H1 (cell line): ENCODE measurements at regions not wholly inside any gene's neighbourhood (a gene's known extent, or its start where the extent isn't known, plus 50 kb on each side); places are given as distances from the start of the nearest gene placed in this dataset.

Experiments
- CTCF ChIA-PET: fragments of 300-600 bp; sonication (Branson Sonifier 250); formaldehyde crosslinking; loops from one replicate; lab custom pipeline; 2021; ENCODE audit not compliant: partially characterized antibody; lab: Charles Lee
- POLR2A ChIA-PET: fragments of 300-600 bp; sonication (Branson Sonifier 250); formaldehyde crosslinking; loops from one replicate; lab custom pipeline; 2021; ENCODE audit warnings: inconsistent platforms; ENCODE audit not compliant: partially characterized antibody; lab: Charles Lee
- DNase-seq, 2 experiments: peaks; one replicate each; pipeline versions ENCODE4 v3.0.0 to v3.0.0-alpha.2; 2010 to 2022; ENCODE audit warnings: low spot score in 2 of 2, low read depth in 1 of 2, mixed read lengths in 1 of 2
- FAIRE-seq: peaks from 2 replicates; lab custom pipeline; 2011; peaks lifted over from hg19 to GRCh38; lab: Jason Lieb, UNC
- H2AFZ ChIP-seq: 2 replicates; pipeline ENCODE4 v1.8.1; 2012; ENCODE audit warnings: low read length, inconsistent platforms
- H2AK5ac ChIP-seq: 2 replicates; pipeline ENCODE4 v1.6.1; 2013; ENCODE audit warnings: low read depth, low read length
- H2BK120ac ChIP-seq: replicated peaks from 2 replicates; pipeline ENCODE3; 2013; ENCODE audit warnings: low read depth, low read length, inconsistent platforms
- H2BK12ac ChIP-seq: 2 replicates; pipeline ENCODE4 v1.6.1; 2013; ENCODE audit warnings: low read depth, low read length
- H2BK15ac ChIP-seq: 2 replicates; pipeline ENCODE4 v1.6.1; 2013; ENCODE audit warnings: low read length
- H2BK20ac ChIP-seq: 2 replicates; pipeline ENCODE4 v1.6.1; 2013; ENCODE audit warnings: low read length
- H2BK5ac ChIP-seq: 2 replicates; pipeline ENCODE4 v1.6.1; 2013; ENCODE audit warnings: low read depth, low read length
- H3K14ac ChIP-seq: 2 replicates; pipeline ENCODE4 v1.6.1; 2013; ENCODE audit warnings: inconsistent platforms; ENCODE audit not compliant: insufficient read length
- H3K18ac ChIP-seq: 2 replicates; pipeline ENCODE4 v1.6.1; 2013; ENCODE audit warnings: low read length; ENCODE audit errors: extremely low read depth
- H3K23ac ChIP-seq: 2 replicates; pipeline ENCODE4 v1.6.1; 2013; ENCODE audit warnings: inconsistent platforms; ENCODE audit not compliant: insufficient read length
- H3K23me2 ChIP-seq: 2 replicates; pipeline ENCODE4 v1.6.1; 2013; ENCODE audit warnings: low read depth, low read length
- H3K27ac ChIP-seq: 2 replicates; pipeline ENCODE4 v1.6.1; 2011; ENCODE audit warnings: low read depth, low read length, inconsistent platforms
- H3K27me3 ChIP-seq, 4 experiments: replicated peaks in 1 of 4; 1 replicate in 1 of 4; 2 replicates in 3 of 4; pipeline versions ENCODE4 v1.6.1 to v1.8.1; 2011 to 2013; ENCODE audit warnings: low read length in 3 of 4, mild to moderate bottlenecking in 3 of 4, inconsistent platforms in 2 of 4, mixed read lengths in 2 of 4, moderate library complexity in 1 of 4; ENCODE audit not compliant: control insufficient read depth in 3 of 4, insufficient read depth in 3 of 4; ENCODE audit errors: extremely low read depth in 1 of 4
- H3K36me3 ChIP-seq, 4 experiments: 2 replicates each; pipeline versions ENCODE4 v1.6.1 to v1.8.1; 2011 to 2013; ENCODE audit warnings: mild to moderate bottlenecking in 4 of 4, low read length in 3 of 4, moderate library complexity in 2 of 4, control low read depth in 1 of 4, inconsistent platforms in 1 of 4; ENCODE audit not compliant: insufficient read depth in 4 of 4, control insufficient read depth in 2 of 4
- H3K4ac ChIP-seq: replicated peaks from 2 replicates; pipeline ENCODE3; 2013; ENCODE audit warnings: low read length, low read depth, mixed read lengths, inconsistent platforms; ENCODE audit not compliant: insufficient read length
- H3K4me1 ChIP-seq, 4 experiments: replicated peaks in 1 of 4; 1 replicate in 1 of 4; 2 replicates in 3 of 4; pipeline versions ENCODE4 v1.6.1 to v1.8.1; 2011 to 2013; ENCODE audit warnings: low read length in 3 of 4, inconsistent platforms in 2 of 4, mixed read lengths in 1 of 4; ENCODE audit not compliant: insufficient read depth in 4 of 4, control insufficient read depth in 3 of 4
- H3K4me2 ChIP-seq, 2 experiments: 2 replicates each; pipeline versions ENCODE4 v1.6.1 to v1.8.1; 2011 to 2013; ENCODE audit warnings: low read depth in 2 of 2, low read length in 2 of 2, control low read depth in 1 of 2, inconsistent platforms in 1 of 2, mild to moderate bottlenecking in 1 of 2; ENCODE audit not compliant: insufficient read depth in 1 of 2
- H3K4me3 ChIP-seq, 4 experiments: fragments of 200-600, 300-600 bp in 1 of 4; sonication (generic), shearing (Covaris generic), sonication (Bioruptor Twin) in 1 of 4; 2 replicates each; pipeline versions ENCODE4 v1.5.1 to v1.8.1; 2011 to 2016; ENCODE audit warnings: low read length in 4 of 4, low read depth in 3 of 4, control low read depth in 2 of 4, inconsistent platforms in 2 of 4, mild to moderate bottlenecking in 2 of 4, mixed read lengths in 1 of 4, moderate library complexity in 1 of 4; ENCODE audit not compliant: insufficient read depth in 2 of 4; ENCODE audit errors: extremely low read depth in 1 of 4
- H3K56ac ChIP-seq: replicated peaks from 2 replicates; pipeline ENCODE3; 2013; ENCODE audit warnings: low read depth, mild to moderate bottlenecking, mixed read lengths, low read length, inconsistent platforms; ENCODE audit not compliant: insufficient read length
- H3K79me1 ChIP-seq: 2 replicates; pipeline ENCODE4 v1.6.1; 2013; ENCODE audit warnings: low read depth, low read length, control low read depth
- H3K79me2 ChIP-seq, 2 experiments: 2 replicates each; pipeline versions ENCODE4 v1.6.1 to v1.8.1; 2012 to 2013; ENCODE audit warnings: low read length in 2 of 2, mild to moderate bottlenecking in 2 of 2, inconsistent platforms in 1 of 2; ENCODE audit not compliant: insufficient read depth in 2 of 2, control insufficient read depth in 1 of 2
- H3K9ac ChIP-seq, 4 experiments: replicated peaks in 1 of 4; 1 replicate in 1 of 4; 2 replicates in 3 of 4; pipeline versions ENCODE4 v1.6.1 to v1.8.1; 2011 to 2013; ENCODE audit warnings: low read depth in 3 of 4, low read length in 3 of 4, control low read depth in 2 of 4, mild to moderate bottlenecking in 2 of 4, moderate library complexity in 2 of 4, inconsistent platforms in 1 of 4; ENCODE audit errors: extremely low read depth in 1 of 4
- H3K9me3 ChIP-seq, 2 experiments: 2 replicates each; pipeline versions ENCODE4 v1.6.1 to v1.8.1; 2012 to 2013; ENCODE audit warnings: mild to moderate bottlenecking in 2 of 2, moderate library complexity in 2 of 2, control low read depth in 1 of 2, inconsistent platforms in 1 of 2, low read depth in 1 of 2, low read length in 1 of 2, mixed read lengths in 1 of 2; ENCODE audit not compliant: insufficient read depth in 2 of 2
- H4K20me1 ChIP-seq, 2 experiments: replicated peaks in 1 of 2; 2 replicates each; pipeline versions ENCODE3 to v1.8.1; 2011 to 2013; ENCODE audit warnings: inconsistent platforms in 2 of 2, low read length in 2 of 2, mild to moderate bottlenecking in 1 of 2; ENCODE audit not compliant: insufficient read depth in 2 of 2, control insufficient read depth in 1 of 2
- H4K5ac ChIP-seq: 2 replicates; pipeline ENCODE4 v1.6.1; 2013; ENCODE audit warnings: low read length, low read depth, mixed read lengths, inconsistent platforms; ENCODE audit not compliant: insufficient read length
- H4K8ac ChIP-seq: 2 replicates; pipeline ENCODE4 v1.8.0; 2013; ENCODE audit warnings: mild to moderate bottlenecking, moderate library complexity, low read length, inconsistent platforms; ENCODE audit not compliant: insufficient read depth; ENCODE audit errors: extremely low read depth
- H4K91ac ChIP-seq: replicated peaks from 2 replicates; pipeline ENCODE3; 2013; ENCODE audit warnings: low read length, mixed read lengths, inconsistent platforms; ENCODE audit not compliant: insufficient read length
- POU5F1 ChIP-seq: IDR thresholded peaks from 2 replicates; pipeline ENCODE4 v1.6.1; 2011; ENCODE audit warnings: low read depth, mild to moderate bottlenecking, low read length, moderate library complexity
- WGBS, 2 experiments: shearing (Covaris generic) in 1 of 2; methylation state at CpG; one replicate each; pipeline versions ENCODE4 v1.1.6 to v1.1.7; 2013 to 2015; ENCODE audit warnings: low lambda C conversion rate in 2 of 2, mixed read lengths in 2 of 2, inconsistent platforms in 1 of 2, low coverage in 1 of 2, missing lambda C conversion rate in 1 of 2; ENCODE audit not compliant: insufficient replicate concordance in 2 of 2, insufficient coverage in 1 of 2, insufficient read length in 1 of 2; ENCODE audit errors: extremely low coverage in 1 of 2, missing lambda C conversion rate in 1 of 2; 5-methylcytosine and 5-hydroxymethylcytosine counted together

- Histone ChIP-seq H3K9me3 (no peaks in the 10 kb centered on the region), H2BK120ac (no peak overlapping the region), H2AFZ (no peak overlapping the region), H4K8ac (no peak overlapping the region), H3K14ac (no peak overlapping the region), H2AK5ac (no peak overlapping the region), H4K5ac (no peak overlapping the region), H3K79me2 (no peaks in the 10 kb centered on the region), H3K4ac (no peak overlapping the region), H3K27me3 (no peaks in the 10 kb centered on the region), H3K4me2 (no peak overlapping the region), H4K20me1 (no peaks in the 10 kb centered on the region), H2BK5ac (no peak overlapping the region), H3K56ac (no peak overlapping the region), H4K91ac (no peak overlapping the region), H3K36me3 (no peaks in the 10 kb centered on the region), H3K4me3 (no peak overlapping the region), H2BK12ac (no peak overlapping the region), H3K18ac (no peak overlapping the region), H2BK15ac (no peak overlapping the region), H3K23ac (no peak overlapping the region), H3K9ac (no peak overlapping the region), H3K4me1 (no peaks in the 10 kb centered on the region), H3K27ac (no peak overlapping the region), H3K79me1 (no peaks in the 10 kb centered on the region), H3K23me2 (no peaks in the 10 kb centered on the region), H2BK20ac (no peak overlapping the region)
- 100% methylated on average over 1 of the region's 1 CpG; no CpG with 5 or more reads in 1 of the 2 experiments for WGBS, 2 experiments
- FAIRE-seq (no peak), DNase-seq (no peak)
- ChIA-PET POLR2A (no interaction called here), CTCF (interaction anchor here (0.9 kb wide), 1 partner anchor 73 kb away, joined by 3 read pairs; no protein-coding TSS in a partner anchor)
- TF ChIP-seq POU5F1: no peak
These were observed 201.9 kb upstream of the MAMLD1 start for GRCh38 chrX:150161193-150161592.
